NB4 (cell line): ENCODE measurements at regions not wholly inside any gene's neighbourhood (a gene's known extent, or its start where the extent isn't known, plus 50 kb on each side); places are given as distances from the start of the nearest gene placed in this dataset.

Source experiments
- POLR2A ChIP-seq: IDR thresholded peaks from 2 replicates; pipeline ENCODE4 v1.6.1; 2011; ENCODE audit warnings: mild to moderate bottlenecking; ENCODE audit not compliant: insufficient read length; ENCODE audit errors: extremely low read depth
- TF ChIP-seq, protein P1 (sequence below): IDR thresholded peaks from one replicate; pipeline ENCODE4 v1.5.1; 2012; ENCODE audit warnings: low read depth, low read length
- TF ChIP-seq, protein P2 (sequence below): IDR thresholded peaks from 2 replicates; pipeline ENCODE4 v1.6.1; 2011; ENCODE audit warnings: low read depth, low read length

DNA sequence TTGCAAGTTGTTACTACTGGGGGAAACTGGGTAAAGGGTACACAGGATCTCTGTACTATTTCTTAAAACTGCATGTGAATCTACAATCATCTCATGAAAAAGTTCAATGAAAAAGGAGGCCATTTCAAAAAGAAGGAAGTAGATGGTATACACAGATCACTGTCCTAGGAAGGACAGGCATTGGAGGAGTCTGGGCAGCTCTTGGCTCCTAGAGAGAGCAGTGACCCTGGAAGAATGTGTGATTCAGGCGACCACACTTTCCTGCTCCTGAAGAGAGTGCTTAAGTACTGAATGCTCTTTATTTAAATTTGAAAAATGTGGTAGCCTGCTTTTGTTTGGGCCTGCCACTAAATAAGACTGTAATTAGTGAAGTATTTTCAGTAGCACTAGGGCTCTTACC lies 318.1 kb upstream of the CASK start:
- no peak for TF ChIP-seq POLR2A
- TF ChIP-seq, protein P1, sequence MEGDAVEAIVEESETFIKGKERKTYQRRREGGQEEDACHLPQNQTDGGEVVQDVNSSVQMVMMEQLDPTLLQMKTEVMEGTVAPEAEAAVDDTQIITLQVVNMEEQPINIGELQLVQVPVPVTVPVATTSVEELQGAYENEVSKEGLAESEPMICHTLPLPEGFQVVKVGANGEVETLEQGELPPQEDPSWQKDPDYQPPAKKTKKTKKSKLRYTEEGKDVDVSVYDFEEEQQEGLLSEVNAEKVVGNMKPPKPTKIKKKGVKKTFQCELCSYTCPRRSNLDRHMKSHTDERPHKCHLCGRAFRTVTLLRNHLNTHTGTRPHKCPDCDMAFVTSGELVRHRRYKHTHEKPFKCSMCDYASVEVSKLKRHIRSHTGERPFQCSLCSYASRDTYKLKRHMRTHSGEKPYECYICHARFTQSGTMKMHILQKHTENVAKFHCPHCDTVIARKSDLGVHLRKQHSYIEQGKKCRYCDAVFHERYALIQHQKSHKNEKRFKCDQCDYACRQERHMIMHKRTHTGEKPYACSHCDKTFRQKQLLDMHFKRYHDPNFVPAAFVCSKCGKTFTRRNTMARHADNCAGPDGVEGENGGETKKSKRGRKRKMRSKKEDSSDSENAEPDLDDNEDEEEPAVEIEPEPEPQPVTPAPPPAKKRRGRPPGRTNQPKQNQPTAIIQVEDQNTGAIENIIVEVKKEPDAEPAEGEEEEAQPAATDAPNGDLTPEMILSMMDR = no peak
- TF ChIP-seq, protein P2, sequence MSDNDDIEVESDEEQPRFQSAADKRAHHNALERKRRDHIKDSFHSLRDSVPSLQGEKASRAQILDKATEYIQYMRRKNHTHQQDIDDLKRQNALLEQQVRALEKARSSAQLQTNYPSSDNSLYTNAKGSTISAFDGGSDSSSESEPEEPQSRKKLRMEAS = no peak
